DMS53 treated with DMSO at 0.1 percent for 48 hours (cell line): ENCODE measurements at regions not wholly inside any gene's neighbourhood (a gene's known extent, or its start where the extent isn't known, plus 50 kb on each side); places are given as distances from the start of the nearest gene placed in this dataset.

ENCODE experiments used
- DNase-seq: peaks from one replicate; lab custom pipeline; 2025; ENCODE audit not compliant: unreplicated experiment; lab: John Stamatoyannopoulos, UW

DNA sequence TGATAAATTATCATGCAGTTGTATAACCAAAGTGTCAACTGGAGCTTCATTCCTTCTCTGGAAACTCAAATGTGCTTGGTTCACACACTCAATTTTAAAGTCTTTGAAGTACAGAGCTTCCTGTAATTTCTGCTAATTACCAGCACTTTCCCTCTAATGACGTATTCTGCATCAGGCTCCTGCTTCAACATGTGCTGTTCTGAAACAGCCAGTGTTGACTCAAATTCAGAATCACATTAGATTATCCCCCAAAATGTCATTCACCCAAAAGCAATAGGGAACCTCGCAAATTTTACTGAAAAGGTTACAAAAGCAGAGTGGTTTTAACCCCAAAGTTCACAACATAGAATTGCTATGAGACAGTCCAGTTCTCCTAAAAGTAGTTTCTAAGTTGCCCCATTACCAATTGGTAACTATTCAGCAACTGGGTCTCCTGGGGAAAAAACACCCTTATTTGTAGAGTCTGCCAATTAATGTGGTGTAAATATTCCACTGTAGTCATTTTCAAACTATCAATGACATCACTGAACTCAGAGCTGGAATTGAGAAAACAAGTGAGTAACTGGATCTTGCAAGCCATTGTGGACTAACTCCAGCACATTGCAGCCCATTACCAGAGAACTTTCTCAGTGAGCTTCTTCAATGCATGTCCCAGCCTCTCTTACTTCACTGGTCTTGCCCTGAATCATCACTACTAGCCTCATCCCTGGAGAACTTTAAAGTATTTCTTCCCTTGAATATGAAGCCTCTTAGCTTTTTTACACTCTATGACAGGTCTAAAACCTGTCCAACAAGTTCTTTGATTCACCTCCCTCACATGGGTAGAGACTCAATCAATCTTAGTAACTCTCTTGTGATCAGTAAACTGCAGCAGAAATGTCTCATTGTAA lies 955.4 kb downstream of the EFNB2 start:
- peak; percentile 0 for DNase-seq

DNA sequence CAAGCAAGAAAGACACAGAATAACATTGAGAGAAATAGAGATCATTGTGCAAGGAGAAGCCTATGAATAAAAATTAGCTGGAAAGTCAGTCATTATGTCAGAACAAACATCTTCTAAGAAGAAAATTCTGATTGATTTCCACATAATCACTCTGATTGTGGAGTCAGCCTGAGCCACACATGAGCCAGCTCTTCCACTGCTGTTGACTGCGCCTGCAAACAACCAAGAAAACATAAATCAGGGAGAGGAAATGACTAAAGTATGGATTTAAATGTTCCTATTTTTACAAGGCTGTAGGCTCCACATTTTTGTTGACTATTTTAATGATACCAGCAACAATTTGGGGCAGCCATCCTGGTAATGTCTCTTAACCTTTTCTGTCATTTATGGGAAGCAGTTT lies 962.3 kb downstream of the EFNB2 start:
- DNase-seq = no peak

- DNase-seq = no peak
Measured at GRCh38 chr13:105572401-105572800, 963.1 kb downstream of the EFNB2 start.

- DNase-seq = no peak
Measured at GRCh38 chr13:105569816-105570215, 965.6 kb downstream of the EFNB2 start.

DNA sequence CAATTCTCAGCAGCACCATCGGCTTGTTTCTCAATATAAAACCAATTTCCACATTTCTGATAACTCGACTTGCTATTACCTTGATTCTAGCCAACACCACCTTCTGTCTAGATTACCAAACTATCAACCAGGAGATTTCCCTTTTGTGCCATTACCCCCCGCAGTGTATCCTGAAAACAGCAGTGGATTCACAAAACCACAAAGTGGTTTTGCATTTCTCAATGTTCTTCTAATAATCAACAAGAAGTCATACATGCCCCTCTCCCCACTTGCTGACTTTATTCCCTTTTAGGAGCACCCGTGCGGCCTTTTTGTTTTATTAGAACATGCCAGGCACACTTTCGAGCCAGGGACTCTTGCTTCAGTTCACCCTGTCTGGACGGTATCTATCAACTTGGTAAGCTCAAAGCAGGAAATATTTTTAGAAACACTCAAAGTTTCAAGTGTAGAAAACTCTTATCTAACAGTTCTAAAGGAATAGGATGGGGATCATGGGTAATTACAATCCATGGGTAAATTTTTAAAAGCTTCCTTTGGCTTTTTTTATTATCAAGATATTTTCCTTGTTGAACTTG lies 967.4 kb downstream of the EFNB2 start:
- DNase-seq = no peak

DNA sequence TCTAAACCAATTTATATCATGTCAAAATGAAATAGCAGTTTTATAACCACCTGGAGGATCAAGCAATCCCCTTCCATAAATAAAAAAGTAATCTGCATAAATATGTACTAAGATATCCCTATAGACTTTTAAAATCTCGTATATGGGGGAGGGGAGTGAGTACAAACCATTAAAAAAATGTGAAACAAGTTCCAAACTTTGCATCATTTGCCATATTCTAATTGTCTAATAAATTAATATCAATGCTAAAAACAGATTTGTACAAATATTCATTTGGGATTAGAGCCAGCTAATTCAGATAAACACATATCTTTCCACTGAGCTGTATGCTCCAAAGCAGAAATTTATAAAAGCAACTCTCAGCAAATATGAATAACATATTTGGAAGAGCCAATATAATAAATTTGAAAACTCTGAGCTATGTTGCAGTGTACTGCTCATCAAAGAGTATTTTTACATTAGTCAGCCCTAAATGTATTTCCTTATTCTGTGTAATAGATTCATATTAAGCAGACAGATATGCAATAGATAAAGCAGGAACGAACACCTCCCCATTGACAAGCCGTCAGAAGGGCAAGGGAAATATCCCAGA lies 970.2 kb downstream of the EFNB2 start:
- DNase-seq = no peak

DNA sequence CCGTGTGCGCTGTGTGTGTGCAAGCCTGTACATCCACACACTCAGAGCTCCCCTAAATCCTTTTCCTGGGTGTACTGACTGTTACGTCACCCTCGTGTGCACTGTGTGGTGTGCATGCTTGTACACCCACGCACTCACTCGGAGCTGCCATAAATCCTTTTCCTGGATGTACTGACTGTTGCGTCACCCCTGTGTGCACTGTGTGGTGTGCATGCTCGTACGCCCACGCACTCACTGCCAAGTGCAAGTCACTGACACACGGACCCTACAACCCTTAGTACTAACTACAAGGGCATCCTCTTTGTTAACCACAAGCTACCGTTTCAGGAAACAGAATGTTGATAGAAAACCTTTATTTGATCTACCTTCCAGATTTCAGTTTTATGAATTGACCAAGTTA lies 983.4 kb downstream of the EFNB2 start:
- DNase-seq = no peak

DNA sequence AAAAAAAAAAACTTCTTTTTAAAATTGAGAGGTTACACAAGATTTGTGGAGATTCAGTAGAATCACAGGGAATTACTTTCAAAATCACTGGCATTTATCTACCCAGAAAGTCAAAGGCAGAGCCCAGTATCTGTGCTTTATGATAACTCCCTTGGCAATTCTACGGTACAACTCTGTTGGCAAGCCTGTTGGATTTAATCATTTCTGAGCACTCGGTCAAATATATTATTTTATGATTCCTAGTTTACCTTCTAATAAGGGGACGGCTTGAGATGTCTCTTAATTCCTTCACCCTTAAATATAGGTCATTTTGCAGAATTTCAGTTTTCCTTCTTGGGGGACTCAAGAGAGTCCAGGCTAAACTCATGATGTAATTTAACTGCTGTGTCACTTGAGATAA lies 987.6 kb downstream of the EFNB2 start:
- DNase-seq = no peak

- DNase-seq = no peak
Measured at GRCh38 chr13:105545811-105546210, 989.7 kb downstream of the EFNB2 start.

GRCh38 chr13:105543742-105544141 lies 991.7 kb downstream of the EFNB2 start:
- DNase-seq = no peak

DNA sequence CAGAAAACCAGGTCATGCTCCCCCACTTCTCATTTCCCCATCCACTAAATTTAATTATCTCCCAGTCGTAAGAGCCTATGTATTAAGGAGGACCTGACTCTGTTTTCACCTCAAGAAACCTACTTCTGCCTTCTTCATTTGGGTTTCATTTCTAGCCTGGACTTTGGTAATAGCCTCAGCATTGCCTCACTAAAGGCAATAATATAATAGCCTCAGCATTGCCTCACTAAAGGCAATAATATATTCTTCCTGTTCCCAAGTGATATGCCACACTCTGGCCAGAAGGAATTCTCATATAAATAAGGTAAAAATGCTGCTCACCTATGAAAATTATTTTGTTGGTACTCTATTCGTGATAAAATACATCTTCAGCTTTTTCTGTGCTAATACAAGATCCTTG lies 993.9 kb downstream of the EFNB2 start:
- DNase-seq = no peak

DNA sequence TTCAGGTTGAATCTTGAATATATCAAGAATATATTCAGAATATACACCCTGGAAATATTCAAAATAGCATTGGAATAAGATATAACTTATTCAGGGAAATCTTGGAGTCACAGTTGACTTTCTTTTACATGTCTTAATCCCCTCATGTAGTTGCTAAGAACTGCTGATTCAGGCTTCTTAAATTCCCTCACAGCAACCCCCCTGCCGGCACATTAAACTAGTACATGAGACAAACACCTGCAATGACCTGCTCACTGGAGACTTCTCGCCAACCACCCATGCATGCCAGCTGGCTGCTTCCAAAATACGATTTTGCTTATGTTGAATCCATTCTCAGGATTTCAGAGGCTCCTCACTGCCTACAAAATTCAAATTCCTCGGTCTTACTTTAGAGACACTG lies 997.1 kb downstream of the EFNB2 start:
- no peak for DNase-seq

DNA sequence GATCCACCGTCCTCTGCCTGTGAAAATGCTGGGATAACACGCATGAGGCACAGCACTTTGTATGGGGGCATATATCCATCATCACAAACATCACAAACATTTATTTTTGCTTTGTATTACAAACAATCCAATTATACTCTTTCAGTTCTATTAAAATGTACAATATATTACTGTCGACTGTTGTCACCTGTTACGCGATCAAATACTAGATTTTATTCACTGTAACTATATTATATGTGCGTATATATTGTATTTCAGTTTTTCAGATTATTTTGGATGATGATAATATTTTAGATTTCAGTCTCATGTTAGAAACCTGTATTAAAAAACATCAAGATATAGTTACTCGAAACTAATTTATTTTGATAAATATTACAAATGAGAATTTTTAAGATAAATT lies 998.3 kb downstream of the EFNB2 start:
- DNase-seq = no peak

DNA sequence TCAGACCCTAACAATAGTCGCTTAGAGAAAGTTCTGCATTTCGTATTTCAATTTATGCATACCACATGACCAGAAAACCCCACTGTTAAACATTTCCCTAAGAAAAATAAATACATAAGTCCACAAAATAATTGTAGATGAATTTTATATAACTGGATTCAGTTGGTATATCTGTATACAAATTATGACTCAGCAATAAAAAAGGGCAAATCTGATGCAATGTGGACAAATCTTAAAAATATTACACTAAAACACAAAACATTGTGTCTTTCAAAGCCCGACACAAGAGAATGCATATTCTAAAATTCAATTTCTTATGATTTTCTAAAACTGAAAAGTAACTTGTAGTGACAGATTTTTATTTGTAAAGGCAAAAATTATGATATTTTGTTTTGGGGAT lies 1005.0 kb downstream of the EFNB2 start:
- no peak for DNase-seq

GRCh38 chr13:105527127-105527526 lies 1008.3 kb downstream of the EFNB2 start:
- DNase-seq = no peak

DNA sequence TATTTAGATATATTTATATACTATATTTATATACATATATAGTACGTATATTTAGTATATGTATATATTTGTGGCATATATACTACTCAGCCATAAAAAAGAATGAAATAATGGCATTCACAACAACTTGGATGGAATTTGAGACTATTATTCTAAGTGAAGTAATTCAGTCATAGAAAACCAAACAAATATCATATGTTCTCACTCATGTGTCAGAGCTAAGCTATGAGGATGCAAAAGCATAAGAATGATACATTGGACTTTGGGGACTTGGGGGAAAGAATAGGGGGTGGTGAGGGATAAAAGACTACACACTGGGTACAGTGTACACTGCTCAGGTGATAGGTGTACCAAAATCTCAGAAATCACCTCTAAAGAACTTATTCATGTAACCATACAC lies 1015.7 kb downstream of the EFNB2 start:
- no peak for DNase-seq

GRCh38 chr13:105518086-105518485 lies 1017.4 kb downstream of the EFNB2 start:
- no peak for DNase-seq

GRCh38 chr13:105514401-105514800 lies 1021.1 kb downstream of the EFNB2 start:
- no peak for DNase-seq

GRCh38 chr13:105513448-105513847 lies 1022.0 kb downstream of the EFNB2 start:
- DNase-seq = no peak

- DNase-seq = no peak
Measured at GRCh38 chr13:105509981-105510762, 1025.3 kb downstream of the EFNB2 start.

DNA sequence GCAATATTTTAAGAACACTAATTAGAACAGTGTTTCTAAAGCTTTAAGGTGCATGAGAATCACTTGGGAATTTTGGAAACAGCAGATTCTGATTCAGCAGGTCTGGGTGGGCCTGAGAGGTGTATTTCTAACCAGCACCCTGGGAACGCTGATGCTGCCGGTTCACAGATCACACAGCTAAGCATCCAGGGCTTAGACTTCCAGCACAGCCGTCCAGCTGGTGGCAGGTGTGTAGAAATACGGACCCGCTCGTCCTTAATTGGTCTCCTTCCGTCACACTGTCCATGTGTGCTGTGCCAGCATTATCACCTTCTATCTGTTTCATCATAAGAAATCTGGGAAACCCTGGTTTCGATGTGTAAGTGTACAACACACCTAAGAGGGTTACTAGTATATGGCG lies 1029.0 kb downstream of the EFNB2 start:
- no peak for DNase-seq

- DNase-seq = no peak
Measured at GRCh38 chr13:105502193-105502592, 1033.3 kb downstream of the EFNB2 start.
